Activated T-cell treated with anti-CD3 and anti-CD28 coated beads, Interleukin-2, amount 50 U/mL, for 24 hours (primary cell): ENCODE measurements at regions not wholly inside any gene's neighbourhood (a gene's known extent, or its start where the extent isn't known, plus 50 kb on each side); places are given as distances from the start of the nearest gene placed in this dataset.
"Not testable (repeated sequence)": the region's sequence is repeated elsewhere in the genome, so short reads cannot be mapped to it uniquely, and the experiment has no call there.

ENCODE experiments used
- DNase-seq: peaks from one replicate; pipeline ENCODE4 v3.0.0-alpha.2; 2020
- H3K27ac Mint-ChIP-seq: 2 replicates; pipeline ENCODE4 v1.8.0; 2020; ENCODE audit warnings: mild to moderate bottlenecking, mixed read lengths
- H3K27me3 Mint-ChIP-seq: 2 replicates; pipeline ENCODE4 v1.8.0; 2020; ENCODE audit warnings: mixed read lengths
- H3K36me3 Mint-ChIP-seq: 2 replicates; pipeline ENCODE4 v1.8.0; 2020; ENCODE audit warnings: low read depth, mixed read lengths
- H3K4me1 Mint-ChIP-seq: 2 replicates; pipeline ENCODE4 v1.8.0; 2020; ENCODE audit warnings: low read depth, mixed read lengths
- H3K4me3 Mint-ChIP-seq: 2 replicates; pipeline ENCODE4 v1.8.0; 2020; ENCODE audit warnings: mild to moderate bottlenecking, moderate library complexity, mixed read lengths
- H3K9me3 Mint-ChIP-seq: 2 replicates; pipeline ENCODE4 v1.8.0; 2020; ENCODE audit warnings: mixed read lengths

DNA sequence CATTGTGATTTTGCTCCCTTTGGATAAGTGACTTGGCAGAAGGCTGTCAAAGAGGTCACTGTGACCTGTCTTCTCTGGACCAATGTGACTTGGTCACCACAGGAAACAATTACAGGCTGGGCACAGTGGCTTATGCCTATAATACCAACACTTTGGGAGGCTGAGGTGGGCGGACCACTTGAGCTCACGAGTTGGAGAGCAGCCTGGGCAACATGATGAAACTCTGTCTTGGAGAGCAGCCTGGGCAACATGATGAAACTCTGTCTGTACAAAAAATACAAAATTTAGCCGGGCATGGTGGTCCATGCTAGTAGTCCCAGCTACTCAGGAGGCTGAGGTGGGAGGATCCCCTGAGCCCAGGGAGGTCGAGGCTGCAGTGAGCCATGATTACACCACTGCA is 256.9 kb downstream of the FAM72C start:
- H3K9me3 Mint-ChIP-seq, H3K4me1 Mint-ChIP-seq: not testable (repeated sequence)
- peaks cover 54% of the 10 kb centered on the region for H3K27me3 Mint-ChIP-seq

DNA sequence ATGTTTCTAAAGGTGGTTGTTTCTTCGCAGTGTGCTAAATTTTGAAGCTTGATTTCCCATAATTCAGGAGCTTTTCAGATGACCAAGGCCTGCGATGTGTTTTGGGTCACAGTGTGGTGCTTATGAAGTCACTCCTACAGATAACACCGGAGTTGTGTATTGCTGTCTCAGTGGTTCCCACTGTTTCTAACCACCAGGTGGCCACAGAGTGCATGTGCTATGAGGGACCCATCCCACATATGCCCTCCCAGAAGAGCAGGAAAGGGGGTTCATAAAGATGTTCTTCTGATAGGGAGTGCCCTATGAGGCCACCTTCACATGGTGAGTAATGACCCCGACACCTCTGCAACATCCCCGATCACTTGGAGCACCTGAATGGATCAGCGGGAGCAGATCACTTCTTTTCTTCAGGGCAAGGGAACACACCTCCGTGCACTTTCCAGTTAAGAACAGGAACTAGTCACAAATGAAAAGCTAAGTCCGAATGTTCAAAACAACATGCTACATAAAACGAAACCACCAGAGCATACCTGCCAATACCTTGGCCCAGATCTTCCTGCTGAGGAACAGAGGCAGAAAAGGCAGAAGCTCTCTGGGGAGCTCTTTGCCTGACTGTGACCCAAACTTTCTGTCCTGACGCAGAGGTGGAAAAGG is 262.1 kb downstream of the FAM72C start:
- H3K9me3 Mint-ChIP-seq, H3K4me3 Mint-ChIP-seq, H3K4me1 Mint-ChIP-seq, H3K27ac Mint-ChIP-seq, DNase-seq, H3K36me3 Mint-ChIP-seq: not testable (repeated sequence)
- peaks cover 38% of the 10 kb centered on the region for H3K27me3 Mint-ChIP-seq

More for the DNA sequence above, 256.9 kb downstream of the FAM72C start:
- not testable (repeated sequence) for H3K4me3 Mint-ChIP-seq, H3K27ac Mint-ChIP-seq, H3K36me3 Mint-ChIP-seq, DNase-seq

DNA sequence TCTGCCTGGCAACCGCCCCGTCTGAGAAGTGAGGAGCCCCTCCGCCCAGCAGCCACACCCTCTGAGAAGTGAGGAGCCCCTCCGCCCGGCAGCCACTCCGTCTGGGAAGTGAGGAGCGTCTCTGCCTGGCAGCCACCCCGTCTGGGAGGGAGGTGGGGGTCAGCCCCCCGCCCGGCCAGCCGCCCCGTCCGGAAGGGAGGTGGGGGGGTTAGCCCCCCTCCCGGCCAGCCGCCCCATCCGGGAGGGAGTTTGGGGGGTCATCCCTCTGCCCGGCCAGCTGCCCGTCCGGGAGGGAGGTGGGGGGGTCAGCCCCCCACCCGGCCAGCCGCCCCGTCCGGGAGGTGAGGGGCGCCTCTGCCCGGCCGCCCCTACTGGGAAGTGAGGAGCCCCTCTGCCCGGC is 269.0 kb downstream of the FAM72C start:
- H3K4me3 Mint-ChIP-seq, H3K9me3 Mint-ChIP-seq, H3K36me3 Mint-ChIP-seq, DNase-seq, H3K27ac Mint-ChIP-seq: not testable (repeated sequence)
- Mint-ChIP-seq H3K27me3 (peaks cover 42% of the 10 kb centered on the region), H3K4me1 (peaks cover 13% of the 10 kb centered on the region)

DNA sequence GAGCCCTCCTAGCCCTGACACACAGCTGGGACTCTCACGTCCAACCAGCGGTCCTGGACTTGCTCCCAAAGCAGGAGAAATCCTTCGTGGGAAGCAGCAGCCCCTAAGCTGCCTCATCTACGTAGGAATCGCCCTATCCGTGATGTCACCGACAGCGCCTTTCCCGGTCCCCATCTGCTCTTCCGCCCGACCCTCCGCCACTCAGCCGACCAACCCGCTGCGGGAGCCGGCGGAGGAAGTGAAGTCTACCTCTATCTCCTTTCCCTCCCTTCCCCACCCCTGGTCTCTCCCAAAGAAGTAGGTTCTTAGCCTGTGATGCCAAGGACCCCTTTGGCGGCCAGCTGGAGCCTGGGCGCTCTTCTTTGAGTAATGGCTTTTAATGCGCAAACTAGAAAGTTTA is 272.1 kb downstream of the FAM72C start:
- Mint-ChIP-seq H3K9me3 (no peaks in the 10 kb centered on the region), H3K36me3 (no peaks in the 10 kb centered on the region), H3K27me3 (peaks cover 68% of the 10 kb centered on the region), H3K27ac (no peak overlapping the region), H3K4me1 (peaks cover 13% of the 10 kb centered on the region), H3K4me3 (no peak overlapping the region)
- no peak for DNase-seq

DNA sequence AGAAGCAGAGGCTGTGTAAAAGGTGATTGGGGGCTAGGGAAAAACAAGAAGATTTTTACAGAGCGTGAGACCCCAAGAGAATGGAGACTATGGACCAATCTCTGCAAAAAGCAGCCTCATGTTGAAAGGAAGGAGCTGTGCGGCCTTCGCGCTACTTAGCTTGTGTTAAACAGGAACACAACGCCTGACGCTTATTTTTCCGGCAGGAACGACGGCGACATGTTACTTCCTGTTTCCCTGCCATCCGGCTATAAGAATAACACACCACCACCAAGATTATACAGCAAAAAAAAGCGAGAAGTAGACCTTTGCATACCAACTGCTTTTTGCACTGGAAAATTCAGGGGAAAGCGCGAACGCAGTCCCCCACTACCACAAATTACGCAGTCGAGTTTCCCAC is 272.7 kb downstream of the FAM72C start:
- H3K27ac Mint-ChIP-seq: no peak overlapping the region

DNA sequence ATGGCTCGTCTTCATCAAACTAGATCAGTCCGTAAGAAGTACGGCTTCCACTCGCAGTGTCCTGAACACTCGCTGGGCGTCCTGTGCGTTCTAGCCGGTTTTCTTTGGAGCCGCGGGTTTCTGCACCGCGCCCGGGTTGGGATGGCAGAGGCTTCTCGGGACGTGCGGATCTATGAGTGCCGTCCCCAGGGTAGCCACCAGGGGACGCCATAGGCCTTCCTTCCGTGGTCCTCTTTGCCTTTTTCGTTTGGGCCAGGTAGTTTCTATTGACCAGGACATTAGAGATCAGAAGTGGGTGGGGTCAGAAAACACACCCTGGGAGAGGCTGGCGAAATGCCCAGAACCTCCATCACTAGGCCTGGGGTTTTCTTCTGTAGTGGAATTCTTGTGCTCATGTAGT is 273.8 kb downstream of the FAM72C start:
- no peaks in the 10 kb centered on the region for H3K36me3 Mint-ChIP-seq
- peaks cover 13% of the 10 kb centered on the region for H3K4me1 Mint-ChIP-seq
- DNase-seq: no peak
- no peak overlapping the region for H3K4me3 Mint-ChIP-seq
- no peaks in the 10 kb centered on the region for H3K9me3 Mint-ChIP-seq
- H3K27me3 Mint-ChIP-seq: peaks cover 85% of the 10 kb centered on the region
- H3K27ac Mint-ChIP-seq: no peak overlapping the region

More for the DNA sequence above, 272.7 kb downstream of the FAM72C start:
- H3K27me3 Mint-ChIP-seq: peaks cover 74% of the 10 kb centered on the region
- no peak for DNase-seq
- H3K4me1 Mint-ChIP-seq: peaks cover 13% of the 10 kb centered on the region
- no peak overlapping the region for H3K4me3 Mint-ChIP-seq
- no peaks in the 10 kb centered on the region for H3K36me3 Mint-ChIP-seq
- no peaks in the 10 kb centered on the region for H3K9me3 Mint-ChIP-seq

DNA sequence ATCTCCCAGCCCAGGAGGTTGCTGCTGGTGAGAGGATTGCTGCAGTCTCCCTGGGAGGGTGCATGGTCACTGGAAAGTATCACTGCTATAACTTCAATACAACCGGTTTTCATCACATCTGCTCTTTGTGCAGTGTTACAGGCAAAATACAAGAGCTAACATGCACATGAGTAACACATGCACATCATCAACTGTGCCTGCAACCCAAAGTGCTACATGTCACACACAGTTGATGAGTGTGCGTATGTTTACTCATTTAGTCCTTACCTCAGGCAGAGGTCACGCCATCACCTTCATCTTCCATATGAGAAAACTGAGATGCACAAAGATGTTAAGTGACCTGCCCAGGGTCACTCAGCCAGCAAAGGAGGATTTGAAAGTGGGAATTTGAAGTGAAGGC is 277.7 kb downstream of the FAM72C start:
- H3K27ac Mint-ChIP-seq: no peak overlapping the region
- DNase-seq: no peak
- no peak overlapping the region for H3K4me3 Mint-ChIP-seq
- H3K27me3 Mint-ChIP-seq: peaks cover 97% of the 10 kb centered on the region
- no peaks in the 10 kb centered on the region for H3K36me3 Mint-ChIP-seq
- H3K4me1 Mint-ChIP-seq: peaks cover 10% of the 10 kb centered on the region
- H3K9me3 Mint-ChIP-seq: no peaks in the 10 kb centered on the region

DNA sequence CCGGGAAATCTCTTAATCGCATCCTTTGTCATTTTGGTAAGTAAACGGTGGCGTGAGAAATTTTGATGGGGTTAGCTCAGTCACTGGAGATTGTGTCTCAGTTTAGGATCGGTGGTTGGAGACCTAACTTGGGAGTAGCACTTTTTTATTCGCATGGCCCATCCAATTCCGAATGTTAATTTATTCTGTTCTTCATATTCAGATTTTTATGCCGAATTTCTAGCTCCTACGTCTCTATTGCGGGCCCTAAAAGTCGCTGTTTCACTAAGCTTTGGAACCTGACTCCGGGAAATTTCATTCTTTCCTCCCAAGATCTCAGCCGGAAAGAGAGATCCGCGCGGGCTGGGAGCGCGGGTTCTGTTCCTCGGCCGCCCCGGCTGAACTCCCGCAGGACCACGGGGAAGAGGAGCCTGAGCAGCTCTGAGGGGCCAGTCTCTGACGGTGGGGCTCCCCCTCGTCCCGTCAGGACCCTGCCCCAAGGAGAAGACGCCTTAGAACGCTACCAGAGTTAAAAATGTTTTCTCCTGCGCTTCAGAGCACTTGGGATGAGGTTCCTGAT is 279.7 kb downstream of the FAM72C start:
- Mint-ChIP-seq H3K4me1 (no peaks in the 10 kb centered on the region), H3K27ac (no peak overlapping the region), H3K9me3 (no peaks in the 10 kb centered on the region), H3K27me3 (peaks cover 84% of the 10 kb centered on the region), H3K4me3 (no peak overlapping the region), H3K36me3 (no peaks in the 10 kb centered on the region)
- no peak for DNase-seq

DNA sequence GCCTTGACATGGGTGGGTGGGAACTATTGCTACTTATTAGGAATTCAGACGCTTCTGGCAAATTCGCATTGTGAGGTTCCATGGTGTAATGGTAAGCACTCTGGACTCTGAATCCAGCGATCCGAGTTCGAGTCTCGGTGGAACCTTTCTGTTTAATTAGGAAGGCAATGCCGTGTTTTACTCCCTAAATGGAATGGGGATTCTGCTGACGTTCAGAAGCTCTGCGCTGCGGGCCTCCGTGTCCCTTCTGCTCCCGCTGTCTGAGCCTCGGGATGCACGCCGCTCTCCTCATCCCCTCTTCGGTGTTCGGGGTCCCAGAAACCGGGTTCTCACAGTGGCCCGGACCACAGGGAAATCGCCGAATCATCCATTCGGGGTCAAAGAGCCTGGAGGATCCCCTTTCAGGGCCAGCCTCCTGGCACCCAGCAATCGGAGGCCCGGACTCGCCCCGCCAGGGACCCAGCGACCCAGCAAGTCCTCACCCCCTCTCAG is 280.3 kb downstream of the FAM72C start:
- H3K9me3 Mint-ChIP-seq: no peaks in the 10 kb centered on the region
- H3K27me3 Mint-ChIP-seq: peaks cover 78% of the 10 kb centered on the region
- H3K27ac Mint-ChIP-seq: no peak overlapping the region
- no peak for DNase-seq
- no peaks in the 10 kb centered on the region for H3K4me1 Mint-ChIP-seq
- H3K4me3 Mint-ChIP-seq: no peak overlapping the region
- no peaks in the 10 kb centered on the region for H3K36me3 Mint-ChIP-seq

DNA sequence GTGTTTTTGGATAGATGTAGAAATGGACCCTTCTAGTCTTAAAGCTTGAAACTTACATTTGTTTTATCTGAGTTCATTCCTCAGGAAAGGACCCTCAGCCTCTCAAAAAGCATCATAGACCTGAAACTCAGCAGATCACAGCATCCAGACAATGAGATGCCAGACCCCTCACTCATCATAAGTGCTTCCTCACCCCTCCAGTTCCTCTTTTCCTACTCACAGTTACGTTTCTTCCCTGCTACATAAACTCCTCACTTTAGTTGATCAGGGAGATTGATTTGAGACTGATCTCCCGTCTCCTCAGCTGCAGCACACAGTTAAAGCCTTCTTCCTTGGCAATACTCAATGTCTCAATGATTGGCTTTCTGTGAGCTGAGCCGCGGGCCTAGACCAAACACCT is 282.0 kb downstream of the FAM72C start:
- Mint-ChIP-seq H3K36me3 (no peaks in the 10 kb centered on the region), H3K4me3 (no peak overlapping the region), H3K4me1 (no peaks in the 10 kb centered on the region), H3K27me3 (peaks cover 74% of the 10 kb centered on the region), H3K9me3 (no peaks in the 10 kb centered on the region), H3K27ac (no peak overlapping the region)
- DNase-seq: no peak

DNA sequence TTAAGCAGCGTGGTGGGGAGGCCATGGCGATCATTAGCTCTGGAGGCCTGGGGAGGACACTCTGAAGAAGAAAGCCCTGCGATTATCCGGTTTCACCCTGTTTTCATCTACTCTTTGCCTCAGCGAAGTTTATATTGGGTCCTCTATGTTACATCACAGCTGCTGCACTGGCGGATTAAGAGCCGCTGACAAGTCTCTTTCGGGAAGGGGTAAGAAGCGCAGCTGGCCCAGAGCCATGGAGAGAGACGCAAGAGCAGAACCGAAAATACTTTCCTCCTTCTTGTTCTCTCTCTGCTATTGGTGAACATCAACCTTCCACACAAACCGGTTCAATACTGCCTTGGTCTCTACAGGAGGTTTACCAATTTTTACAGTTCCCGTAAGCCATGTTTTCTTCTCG is 291.5 kb downstream of the FAM72C start:
- peaks cover 38% of the 10 kb centered on the region for H3K27me3 Mint-ChIP-seq
- no peak for DNase-seq
- no peaks in the 10 kb centered on the region for H3K9me3 Mint-ChIP-seq
- H3K4me1 Mint-ChIP-seq: no peaks in the 10 kb centered on the region
- no peak overlapping the region for H3K27ac Mint-ChIP-seq
- H3K4me3 Mint-ChIP-seq: no peak overlapping the region
- no peaks in the 10 kb centered on the region for H3K36me3 Mint-ChIP-seq

DNA sequence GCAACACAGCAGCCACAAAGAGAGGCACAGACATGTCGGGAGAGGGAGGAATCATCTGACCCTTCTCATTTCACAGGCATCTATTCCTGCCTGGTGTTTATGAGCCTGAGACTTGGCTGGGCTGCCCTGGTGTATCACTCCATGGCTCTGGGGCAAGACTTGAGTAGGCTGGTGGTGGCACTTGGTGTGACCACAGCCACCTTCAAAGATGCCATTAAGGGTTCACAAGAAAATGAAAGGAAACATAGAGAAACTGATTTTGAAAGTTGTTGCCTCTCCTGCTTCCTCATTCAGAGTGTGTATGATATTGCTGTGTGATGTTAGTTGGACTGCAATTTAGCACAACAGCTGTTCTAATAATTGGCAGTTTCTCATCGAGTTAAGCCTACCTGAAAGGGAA is 298.8 kb downstream of the FAM72C start:
- no peaks in the 10 kb centered on the region for H3K4me1 Mint-ChIP-seq
- no peaks in the 10 kb centered on the region for H3K36me3 Mint-ChIP-seq
- DNase-seq: no peak
- H3K4me3 Mint-ChIP-seq: no peak overlapping the region
- H3K9me3 Mint-ChIP-seq: peaks cover 8% of the 10 kb centered on the region
- H3K27ac Mint-ChIP-seq: no peak overlapping the region
- peaks cover 42% of the 10 kb centered on the region for H3K27me3 Mint-ChIP-seq

DNA sequence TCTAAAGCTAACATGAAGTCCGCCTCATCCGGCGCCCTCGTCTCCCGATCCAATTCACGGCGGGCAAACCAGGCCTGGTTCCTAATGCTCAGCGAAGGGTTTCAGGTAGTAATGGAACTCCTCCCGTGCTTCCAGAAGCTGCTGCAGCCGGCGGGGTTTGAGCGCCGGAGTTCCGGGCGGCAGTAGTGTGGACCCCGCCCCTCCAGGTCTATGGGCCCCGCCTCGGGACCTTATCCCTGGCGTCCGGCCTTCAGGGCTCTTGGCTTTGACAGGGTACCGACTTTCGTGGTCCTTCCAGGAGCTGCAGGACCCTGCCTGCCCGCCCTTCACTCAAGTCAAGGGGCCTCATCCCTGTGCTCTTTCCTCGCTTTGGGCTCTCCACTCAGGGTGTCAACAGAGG is 304.1 kb downstream of the FAM72C start:
- Mint-ChIP-seq H3K36me3 (no peaks in the 10 kb centered on the region), H3K4me3 (no peak overlapping the region), H3K27me3 (peaks cover 58% of the 10 kb centered on the region), H3K9me3 (peaks cover 9% of the 10 kb centered on the region), H3K4me1 (no peaks in the 10 kb centered on the region), H3K27ac (no peak overlapping the region)
- no peak for DNase-seq

DNA sequence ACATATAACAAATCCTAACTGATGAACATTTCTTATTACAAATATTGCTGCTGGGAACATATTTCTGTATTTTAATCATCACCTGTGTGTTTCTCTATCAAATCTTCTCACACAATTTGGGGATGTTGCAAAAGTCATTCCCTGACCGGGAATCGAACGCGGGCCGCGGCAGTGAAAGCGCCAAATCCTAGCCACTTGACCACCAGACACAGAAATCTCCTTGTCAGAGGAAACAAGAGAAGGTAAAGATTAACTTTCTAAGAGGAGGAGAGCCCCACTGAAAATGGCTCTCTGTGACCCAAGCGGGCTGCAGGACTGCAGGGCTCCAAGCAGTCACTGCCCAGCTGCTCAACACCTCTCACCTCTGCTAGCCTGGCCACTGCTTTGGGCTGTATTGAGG is 304.9 kb downstream of the FAM72C start:
- H3K27me3 Mint-ChIP-seq: peaks cover 65% of the 10 kb centered on the region
- DNase-seq: no peak
- no peak overlapping the region for H3K27ac Mint-ChIP-seq
- no peaks in the 10 kb centered on the region for H3K36me3 Mint-ChIP-seq
- H3K9me3 Mint-ChIP-seq: peaks cover 9% of the 10 kb centered on the region
- H3K4me3 Mint-ChIP-seq: no peak overlapping the region
- H3K4me1 Mint-ChIP-seq: peaks cover 4% of the 10 kb centered on the region

DNA sequence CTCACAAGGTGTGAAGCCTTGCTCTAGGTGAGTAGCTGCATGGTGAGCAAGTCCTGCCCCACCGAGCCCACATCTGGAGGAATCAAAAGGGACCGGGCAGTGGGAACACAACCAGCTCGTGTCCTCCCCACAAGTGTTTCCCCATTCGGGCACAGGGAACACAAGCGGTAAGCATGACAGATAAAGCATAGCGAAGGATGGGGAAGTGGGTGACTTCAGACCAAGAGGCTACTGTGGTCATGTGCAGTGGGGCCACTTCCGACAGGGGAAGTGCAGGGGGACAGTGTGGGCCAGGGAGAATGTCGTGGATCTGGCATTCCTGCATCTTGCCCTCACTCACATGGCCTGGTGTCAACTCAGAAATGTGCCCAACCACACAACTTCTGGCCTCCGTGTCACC is 306.2 kb downstream of the FAM72C start:
- DNase-seq: no peak
- peaks cover 11% of the 10 kb centered on the region for H3K4me1 Mint-ChIP-seq
- H3K9me3 Mint-ChIP-seq: peaks cover 9% of the 10 kb centered on the region
- H3K36me3 Mint-ChIP-seq: no peaks in the 10 kb centered on the region
- H3K27me3 Mint-ChIP-seq: peaks cover 76% of the 10 kb centered on the region
- no peak overlapping the region for H3K4me3 Mint-ChIP-seq
- H3K27ac Mint-ChIP-seq: no peak overlapping the region
